ENCODE measurements at regions not wholly inside any gene's neighbourhood (a gene's known extent, or its start where the extent isn't known, plus 50 kb on each side); places are given as distances from the start of the nearest gene placed in this dataset.
"Not testable (repeated sequence)": the region's sequence is repeated elsewhere in the genome, so short reads cannot be mapped to it uniquely, and the experiment has no call there.

DNA sequence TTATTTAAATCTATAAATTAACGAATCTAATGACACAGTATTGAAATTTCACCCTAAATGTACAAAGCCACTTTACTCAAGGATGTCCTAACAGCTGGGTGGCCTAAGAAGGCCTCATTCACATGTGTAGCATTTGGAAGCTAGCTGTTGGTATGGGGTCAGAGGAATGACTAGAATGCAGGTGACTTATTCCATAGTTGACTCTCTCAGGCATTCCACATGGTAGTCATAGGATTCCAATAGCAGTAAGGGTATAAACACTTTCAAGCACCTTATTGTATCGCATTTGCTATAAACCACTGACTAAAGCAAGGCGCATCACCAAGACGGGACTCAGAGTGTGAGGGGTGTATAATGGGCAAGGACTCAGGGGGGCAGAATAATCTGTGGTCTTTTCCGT lies 294.8 kb upstream of the EPHA3 start:
- no peak for DNase-seq

DNA sequence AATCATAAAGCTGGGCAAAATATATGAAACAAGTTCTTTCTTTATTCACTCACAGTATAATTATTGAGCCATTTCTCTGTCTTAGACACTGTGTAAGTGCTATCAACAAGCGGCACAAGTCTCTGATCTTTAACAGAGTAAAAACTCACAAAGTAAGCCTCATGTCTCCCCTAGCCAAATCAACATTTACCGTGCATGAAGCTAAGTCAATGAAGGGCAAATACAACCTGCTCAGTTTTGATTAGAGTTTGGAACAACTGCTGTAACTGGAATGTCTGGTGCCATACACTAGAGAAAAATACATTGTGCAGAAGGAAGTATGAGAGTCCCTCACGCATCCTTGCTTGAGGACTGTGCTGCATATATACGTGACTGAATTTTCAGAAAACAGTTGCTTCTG lies 291.0 kb upstream of the EPHA3 start:
- DNase-seq, result no peak

DNA sequence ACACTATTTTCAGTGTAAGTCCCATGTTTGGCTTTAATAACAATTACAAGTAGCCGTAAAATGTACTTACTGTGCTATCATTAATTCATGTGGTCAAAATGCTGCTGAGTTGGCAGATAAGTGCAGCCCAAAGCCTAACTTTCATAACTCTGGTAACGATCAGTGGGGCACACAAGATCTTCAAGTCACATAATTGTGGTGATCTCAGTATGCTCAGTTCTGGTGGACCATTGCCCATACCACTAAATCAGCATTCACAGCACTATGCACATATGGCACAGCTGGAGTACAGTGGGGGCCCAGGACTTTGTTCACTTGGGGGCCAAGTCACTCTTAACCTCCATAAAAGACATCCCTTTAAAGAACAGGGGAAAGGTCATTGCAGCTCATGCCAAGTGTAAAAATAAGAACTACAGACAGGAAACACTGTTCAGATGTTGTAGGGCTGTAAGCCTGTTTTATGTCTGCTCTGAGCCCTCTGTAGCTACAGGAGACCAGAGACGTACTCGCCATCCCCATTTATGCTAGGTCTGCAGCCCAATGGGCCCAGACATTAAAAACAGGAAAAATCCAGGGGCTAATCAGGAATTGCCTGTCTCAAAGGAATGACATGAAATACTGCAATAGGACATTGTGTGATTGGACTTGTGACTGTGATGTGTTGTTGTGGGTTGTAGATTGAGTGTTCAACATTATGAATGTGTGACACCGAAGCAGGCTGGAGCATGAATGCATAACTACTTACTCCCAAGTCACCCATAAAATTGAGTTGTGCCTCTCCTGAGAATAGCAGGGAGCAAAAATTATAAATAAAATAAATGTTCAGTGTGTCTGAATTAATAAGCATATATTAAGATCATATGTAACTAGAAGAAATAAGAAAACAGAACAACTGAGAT lies 282.5 kb upstream of the EPHA3 start:
- no peak for DNase-seq

DNA sequence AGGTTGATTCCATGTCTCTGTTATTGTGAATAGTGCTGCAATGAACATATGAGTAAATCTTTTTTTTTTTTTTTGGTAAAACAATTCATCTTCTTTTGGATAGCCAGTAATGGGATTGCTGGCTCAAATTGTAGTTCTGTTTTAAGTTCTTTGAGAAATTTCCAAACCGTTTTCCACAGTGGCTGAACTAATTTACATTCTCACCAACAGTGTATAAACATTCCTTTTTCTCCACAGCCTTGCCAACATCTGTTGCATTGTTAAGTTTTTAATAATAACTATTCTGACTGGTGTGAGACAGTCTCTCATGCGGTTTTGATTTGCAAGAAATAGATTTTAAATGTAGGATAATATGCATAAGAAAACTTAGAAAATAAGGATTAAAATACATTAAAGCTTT lies 279.0 kb upstream of the EPHA3 start:
- DNase-seq, result no peak

DNA sequence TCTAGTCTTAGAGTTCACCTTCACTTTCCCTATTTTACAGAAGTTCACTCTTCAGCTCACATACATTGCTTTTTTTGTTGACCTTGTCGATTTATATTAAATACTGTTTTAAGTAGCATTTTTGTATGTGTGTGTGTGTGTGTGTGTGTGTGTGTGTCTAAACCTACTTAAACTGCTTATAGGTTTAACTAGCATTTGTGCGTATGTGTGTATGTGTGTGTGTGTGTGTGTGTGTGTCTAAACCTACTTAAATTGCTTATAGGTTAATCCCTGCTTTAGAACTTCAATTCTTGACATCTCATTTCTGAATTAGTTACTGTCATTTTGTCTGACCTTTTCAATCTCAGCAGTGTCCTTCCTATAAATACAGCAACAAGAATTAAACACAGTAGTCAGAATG lies 254.8 kb upstream of the EPHA3 start:
- no peak for DNase-seq

DNA sequence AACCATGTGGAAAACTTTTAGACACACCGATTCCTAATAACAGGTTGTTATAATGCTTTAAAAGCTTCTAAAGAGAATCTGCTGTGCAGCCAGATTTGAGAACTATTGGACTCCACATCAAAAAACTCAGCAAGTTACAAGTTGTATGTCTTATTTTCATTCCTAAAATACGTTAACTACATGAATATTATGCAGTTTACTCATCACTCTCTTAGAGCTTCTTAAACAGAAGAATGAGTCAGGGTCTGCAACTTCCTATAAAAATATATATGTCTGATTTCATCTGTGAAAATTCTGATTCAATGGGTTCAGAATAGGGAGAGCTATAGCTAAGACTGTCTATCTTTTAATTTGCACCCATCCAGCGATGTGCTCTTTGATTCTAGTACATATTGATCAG lies 244.2 kb upstream of the EPHA3 start:
- DNase-seq, result no peak

DNA sequence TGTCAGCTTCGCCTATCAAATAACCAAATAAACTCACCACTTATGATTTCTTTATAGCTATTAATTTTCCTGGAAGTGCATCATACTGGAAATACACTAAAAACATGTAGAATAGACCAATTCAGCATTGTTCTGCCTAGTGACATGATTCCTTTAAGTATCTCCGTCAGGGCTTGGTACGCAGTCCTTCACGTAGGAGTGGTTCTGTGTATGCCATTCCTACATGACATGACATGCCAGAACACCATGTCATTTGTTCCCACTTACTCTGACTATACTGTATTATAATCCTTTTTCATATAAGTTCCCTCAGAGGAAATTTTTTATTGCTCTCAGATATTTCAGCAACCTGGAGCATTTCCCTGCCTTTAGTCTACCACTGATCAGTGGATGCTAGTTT lies 230.7 kb upstream of the EPHA3 start:
- no peak for DNase-seq

DNA sequence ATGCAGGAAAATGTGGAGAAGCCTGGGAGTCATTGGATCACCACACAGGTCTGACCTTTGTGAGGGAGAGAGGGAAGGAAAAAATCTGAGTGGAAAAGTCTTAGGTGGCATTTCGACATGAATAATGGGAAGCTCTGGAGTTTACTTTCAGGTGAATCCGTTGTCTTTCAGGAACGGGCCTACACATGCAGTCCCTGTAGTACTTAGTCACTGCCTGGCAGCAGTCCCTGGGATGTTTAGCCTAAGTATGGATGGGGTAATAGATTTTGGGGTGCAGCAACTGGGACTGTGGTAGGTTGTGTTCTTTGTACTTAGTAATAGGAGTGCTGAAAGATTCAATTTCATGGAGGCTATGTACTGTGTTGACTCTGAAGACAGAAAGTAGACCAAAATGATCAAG lies 227.5 kb upstream of the EPHA3 start:
- DNase-seq, result no peak

DNA sequence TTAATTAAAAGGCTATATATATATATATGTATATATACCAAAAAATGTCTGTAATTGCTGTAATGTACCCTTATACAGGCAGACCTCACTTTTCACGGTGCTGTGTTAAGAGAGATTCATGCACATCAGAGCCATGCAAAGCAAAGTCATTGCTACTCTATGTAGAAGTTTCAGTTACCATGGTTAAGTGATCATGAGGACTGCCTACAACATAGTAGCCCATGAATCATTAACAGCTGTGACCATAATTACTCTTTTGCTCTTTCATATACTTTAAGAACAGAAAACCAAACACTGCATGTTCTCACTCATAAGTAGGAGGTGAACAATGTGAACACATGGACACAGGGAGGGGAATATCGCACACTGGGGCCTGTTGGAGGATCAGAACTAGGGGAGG lies 225.3 kb upstream of the EPHA3 start:
- no peak for DNase-seq

DNA sequence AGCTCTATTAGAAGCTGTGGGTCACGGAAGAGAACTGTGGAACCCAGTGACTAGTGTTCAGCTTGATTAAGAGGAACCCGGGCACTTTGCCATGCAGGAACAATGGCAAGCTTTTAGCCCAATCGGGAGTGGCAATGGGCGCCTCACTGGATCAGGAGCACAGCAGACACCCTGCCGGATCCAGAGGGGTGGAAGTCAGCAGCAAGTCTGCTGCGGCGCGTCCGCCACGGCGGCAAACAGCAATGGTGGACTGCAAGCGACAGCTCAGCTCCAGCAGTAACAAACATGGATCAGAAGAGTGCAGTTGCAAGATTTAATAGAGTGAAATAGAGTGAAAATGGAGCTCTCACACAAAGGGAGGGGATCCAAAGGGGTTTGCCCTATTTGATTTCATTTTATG lies 220.8 kb upstream of the EPHA3 start:
- not testable (repeated sequence) for DNase-seq

DNA sequence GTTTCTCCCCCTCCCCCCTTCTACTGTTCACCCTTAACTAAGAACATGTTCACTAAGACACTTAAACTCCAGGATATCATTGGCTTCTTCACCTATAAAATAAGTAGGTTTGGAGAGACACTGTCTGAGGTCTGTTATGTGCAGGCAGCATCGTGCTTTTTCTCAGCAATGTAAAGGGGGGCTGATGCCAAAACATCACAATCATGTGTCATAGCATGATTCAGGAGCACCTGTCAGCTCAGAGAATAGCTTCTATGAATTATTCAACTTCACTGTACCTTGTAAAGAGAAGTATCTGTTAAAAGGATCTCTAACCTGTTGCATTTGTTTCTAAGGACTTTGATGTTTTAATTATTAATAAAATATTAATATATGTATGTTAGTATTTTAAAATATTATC lies 211.4 kb upstream of the EPHA3 start:
- DNase-seq, result no peak

DNA sequence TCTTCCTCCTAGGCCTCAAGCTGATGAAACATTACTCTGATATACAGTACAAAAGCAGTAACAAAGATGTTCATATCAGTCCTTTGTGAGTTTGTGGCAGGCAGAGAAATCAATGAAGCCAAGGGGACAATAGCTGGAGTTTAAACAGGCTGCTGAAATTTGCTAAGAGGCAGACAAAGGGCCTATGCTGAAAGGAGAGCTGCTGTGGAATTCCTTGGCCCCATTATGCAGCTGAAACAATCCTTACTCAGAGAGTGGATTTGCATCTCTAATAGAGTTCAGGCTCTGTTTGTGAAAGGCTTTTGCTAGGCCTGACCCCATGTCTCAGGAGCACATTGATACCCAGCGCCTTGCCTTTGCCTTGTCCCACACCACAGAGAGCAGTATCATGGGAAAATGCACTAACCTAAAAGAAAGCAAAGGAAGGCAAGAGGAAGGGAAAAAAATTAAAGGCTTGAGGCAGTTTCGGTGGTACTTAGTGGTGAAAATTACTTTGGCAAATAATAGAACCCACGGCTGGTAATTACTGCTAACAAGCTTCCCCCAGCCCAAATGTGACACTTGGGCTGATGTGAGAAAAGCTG lies 195.0 kb upstream of the EPHA3 start:
- DNase-seq, result no peak

DNA sequence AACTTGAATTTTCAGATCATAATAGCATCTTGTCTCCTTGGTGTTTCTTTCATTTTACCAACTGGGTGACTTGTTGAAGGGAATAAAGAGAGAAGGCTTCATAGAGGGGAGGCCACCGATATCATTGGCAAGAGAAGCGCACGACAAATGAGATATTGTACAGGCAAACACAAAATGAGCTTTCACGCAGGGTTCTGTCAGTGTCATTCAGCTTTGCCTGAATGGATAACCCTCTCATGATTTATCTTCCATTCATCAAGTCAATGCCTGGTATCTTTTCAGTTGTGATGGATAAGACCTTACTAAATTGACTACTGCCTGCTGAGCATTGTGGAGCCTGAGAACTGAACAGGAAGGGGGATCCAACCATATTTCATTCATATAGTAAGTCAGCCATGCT lies 188.6 kb upstream of the EPHA3 start:
- DNase-seq, result no peak

DNA sequence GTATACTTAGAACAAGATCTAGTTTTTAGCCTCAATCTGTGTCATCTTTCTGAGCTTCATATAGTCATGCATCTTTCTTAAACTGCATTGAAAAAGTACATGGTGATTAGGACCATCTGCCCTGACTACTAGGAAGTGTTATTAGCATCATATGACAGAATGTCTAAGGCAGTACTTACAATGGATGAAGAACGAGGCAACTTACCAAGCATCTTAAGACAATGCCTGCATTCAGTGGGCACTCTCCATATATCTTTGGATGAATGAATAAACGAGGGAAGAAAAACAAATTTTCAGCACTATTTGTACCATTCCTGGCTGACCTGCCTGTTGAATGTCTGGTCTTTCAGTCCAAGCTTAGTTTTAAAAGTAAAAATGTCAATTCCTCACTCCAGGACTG lies 185.4 kb upstream of the EPHA3 start:
- DNase-seq, result no peak

DNA sequence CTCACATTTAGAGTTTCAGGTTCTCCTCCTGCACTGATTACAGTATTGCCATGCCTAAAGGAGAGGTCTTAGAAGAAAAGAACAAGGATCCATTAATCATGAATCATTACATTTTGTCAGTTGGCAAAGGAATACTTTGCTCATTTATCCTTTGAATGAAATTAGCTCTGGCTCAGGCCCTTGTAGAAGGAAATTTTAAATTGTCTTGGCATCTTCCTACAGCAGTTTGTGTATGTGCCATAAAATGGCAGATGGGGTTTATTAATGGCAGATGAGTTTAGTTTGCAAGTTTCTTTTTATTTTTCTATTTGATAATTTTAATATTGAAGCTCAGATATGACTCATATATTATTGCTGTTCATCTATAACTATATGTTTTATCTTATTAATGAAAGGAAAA lies 181.2 kb upstream of the EPHA3 start:
- no peak for DNase-seq

DNA sequence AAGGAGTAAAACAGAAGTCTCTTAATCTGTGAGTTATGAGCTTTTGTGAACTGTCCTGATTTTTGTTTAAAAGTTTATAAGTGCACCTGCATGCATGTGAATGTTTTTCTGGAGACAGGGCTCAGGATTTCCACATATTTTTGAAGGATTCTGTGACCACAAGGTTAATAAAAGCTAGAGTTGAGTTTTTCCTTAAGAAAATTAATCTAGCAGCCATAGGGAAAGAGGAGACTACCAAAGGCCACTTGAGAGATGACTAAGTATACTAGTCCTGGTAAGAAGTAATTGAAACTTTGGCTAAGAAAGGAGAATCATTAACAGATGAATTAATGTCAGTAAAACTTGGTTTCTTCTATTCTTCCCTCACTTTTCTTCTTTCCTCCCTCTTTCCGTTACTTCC lies 176.8 kb upstream of the EPHA3 start:
- no peak for DNase-seq

DNA sequence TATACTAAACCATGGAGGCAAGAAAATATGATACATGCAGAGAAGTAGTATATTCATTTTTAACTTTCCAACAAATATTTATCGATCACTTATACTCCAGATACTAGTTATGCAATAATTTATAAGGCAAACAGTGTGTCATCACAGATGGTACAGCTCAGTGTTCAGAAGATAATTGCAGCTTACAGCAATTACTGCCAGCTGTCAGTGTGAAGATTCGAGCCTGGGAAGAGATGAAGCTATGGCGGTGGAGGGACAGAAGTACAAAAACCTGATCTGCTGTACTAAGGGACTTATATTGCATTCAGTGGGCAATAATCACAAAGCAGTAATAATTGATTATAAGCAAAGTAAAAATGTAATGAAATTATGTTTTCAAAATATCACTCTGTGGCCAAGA lies 170.6 kb upstream of the EPHA3 start:
- no peak for DNase-seq

DNA sequence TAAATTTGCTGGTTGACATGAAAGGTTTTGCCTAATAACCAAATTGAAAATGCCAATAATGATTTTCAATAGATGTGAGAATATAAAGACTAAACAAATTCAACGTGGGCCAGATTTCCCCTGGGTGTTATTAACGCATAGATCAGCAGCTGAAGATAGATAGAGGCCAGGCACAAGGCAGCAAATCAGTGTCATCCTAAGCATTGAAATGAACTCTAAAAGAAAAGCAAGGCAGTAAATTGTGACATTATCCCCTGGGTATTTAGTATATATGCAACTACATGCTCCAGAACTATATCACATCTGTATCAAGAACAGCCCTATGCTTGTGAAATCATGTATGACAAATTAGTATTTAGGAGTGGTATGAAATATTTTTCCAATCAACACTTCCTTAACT lies 167.1 kb upstream of the EPHA3 start:
- no peak for DNase-seq

DNA sequence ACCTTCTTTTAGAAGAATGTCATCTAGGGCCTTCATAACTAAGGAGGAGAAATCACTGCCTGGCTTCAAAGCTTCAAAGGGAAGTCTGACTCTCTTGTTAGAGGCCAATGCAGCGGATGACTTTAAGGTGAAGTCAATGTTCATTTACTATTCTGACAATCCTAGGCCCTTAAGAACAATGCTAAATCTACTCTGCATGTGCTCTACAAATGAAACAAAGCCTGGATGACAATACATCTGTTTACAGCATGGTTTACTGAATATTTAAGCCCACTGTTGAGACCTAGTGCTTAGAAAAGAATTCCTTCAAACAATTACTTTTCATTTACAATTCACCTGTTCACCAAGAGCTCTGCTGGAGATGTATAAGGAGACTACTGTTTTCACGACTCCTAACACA lies 160.4 kb upstream of the EPHA3 start:
- DNase-seq, result no peak

DNA sequence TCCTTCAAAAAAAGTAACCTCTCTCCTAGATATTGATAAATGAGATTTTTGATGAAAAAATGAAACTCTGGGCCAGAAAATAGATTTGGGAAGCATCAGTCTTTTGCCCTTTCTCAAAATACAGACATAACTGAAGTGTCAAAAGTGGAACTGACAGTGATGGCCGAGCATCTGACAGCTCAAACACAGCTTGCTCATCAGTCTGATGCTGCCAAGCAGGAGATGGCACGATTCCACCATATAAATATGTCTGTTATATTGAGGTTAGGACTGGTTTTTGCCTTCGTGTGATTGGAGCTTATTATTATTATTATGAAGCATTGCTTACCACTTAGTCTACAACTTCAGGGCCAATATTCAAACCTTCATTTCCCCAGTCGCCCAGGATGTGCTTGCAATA lies 152.6 kb upstream of the EPHA3 start:
- DNase-seq, result no peak

DNA sequence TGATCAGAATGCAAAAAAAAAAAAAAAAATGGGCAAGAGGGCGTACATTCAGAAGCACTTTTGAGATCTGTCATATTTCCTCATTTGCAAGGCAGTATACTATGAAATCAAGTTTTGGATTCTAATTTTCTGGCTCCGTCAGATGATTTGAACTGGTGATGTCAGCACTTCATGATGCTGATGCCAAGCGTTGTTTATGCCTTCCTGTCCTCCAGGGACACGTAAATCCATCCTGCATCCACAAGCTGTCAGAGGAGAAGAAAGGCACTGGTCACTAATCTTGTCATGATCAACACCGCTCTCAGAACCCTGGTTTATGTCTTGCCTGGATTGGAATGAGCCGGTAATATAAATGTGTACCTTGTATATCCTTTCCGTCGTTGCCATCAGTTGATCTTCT lies 152.1 kb upstream of the EPHA3 start:
- no peak for DNase-seq

DNA sequence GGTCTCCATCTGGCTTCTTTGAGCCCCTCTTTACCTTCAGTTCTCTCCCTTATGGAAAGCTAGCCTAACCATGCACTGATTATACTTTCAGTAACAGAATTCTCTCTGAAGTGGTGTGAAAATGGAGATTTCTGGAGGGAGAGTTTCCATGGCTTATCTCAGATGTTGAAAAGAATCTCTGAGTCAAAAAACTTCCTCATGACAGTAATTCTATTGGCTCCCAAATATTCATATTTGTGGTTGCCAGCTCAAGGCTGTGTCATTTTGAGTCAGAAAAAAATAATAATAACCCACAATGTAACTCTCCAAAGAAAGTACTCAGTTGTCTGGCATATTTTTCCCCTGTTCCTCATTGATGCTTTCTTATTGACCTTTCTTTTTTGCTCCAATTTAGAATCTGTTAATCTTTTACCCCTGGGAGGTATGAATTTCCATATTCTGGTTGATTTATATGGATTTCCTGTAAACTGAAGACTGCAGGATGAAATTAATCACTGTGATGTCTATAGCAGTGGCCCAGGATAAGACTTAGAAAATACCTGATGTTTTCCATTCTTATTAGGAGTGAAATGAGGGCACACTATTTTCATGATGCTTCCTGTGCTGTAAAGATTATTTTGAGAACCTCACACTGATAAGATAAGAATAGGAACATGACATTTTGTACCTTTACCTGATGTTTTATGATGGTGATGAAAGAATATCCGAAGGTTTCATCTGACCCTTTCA lies 149.5 kb upstream of the EPHA3 start:
- no peak for DNase-seq

DNA sequence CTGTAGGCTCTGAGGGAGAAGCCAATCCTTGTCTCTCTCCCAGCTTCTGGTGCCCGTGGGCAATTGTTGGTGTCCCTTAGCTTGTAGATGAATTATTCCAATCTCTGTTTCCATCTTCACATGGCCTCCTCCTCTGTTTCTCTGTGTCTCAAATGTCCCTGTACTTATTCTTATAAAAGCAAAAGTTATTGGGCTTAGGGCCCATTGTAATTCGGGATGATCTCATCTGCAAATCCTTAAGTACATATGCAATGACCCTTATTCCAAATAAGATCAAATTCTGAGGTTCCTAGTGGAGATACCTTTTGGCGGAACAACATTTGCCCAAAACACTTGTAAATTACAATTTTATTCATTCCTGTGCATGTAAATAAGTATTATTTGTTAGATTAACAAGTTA lies 147.4 kb upstream of the EPHA3 start:
- no peak for DNase-seq

DNA sequence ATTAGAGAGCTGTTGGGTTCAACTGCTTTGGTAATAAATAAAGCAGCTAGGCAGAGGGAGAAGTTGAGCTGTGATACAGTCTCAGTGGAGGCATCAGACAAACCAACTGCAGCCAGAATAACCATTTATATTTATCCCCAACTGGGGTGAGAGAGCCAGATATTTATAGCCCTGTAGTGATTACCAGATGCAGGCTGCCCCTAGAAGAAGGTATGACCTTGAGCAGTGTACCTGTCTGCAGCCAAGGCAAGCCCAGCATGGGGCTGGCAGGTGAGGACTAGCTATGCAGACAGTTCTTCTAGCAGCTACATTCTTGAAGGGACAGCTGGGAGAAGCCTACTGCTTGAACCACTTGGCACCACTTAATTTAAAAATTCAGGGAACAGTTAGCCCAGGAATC lies 144.4 kb upstream of the EPHA3 start:
- no peak for DNase-seq
